ENCODE measurements at regions not wholly inside any gene's neighbourhood (a gene's known extent, or its start where the extent isn't known, plus 50 kb on each side); places are given as distances from the start of the nearest gene placed in this dataset.

- no peak for TF ChIP-seq CTCF (IDR thresholded peaks at IDR 0.05)
- no peak for TF ChIP-seq POLR2A (IDR thresholded peaks at IDR 0.05)
Measured at GRCh38 chr7:106806556-106806955, 58.5 kb upstream of the PIK3CG start.
